ENCODE measurements at regions not wholly inside any gene's neighbourhood (a gene's known extent, or its start where the extent isn't known, plus 50 kb on each side); places are given as distances from the start of the nearest gene placed in this dataset.

- TF ChIP-seq CTCF (IDR thresholded peaks at IDR 0.05) (no peak), POLR2A (IDR thresholded peaks at IDR 0.05) (no peak)
These were observed 372.7 kb upstream of the CNR1 start for GRCh38 chr6:88538840-88539239.
